IPS DF 6.9 (cell line): ENCODE measurements at regions not wholly inside any gene's neighbourhood (a gene's known extent, or its start where the extent isn't known, plus 50 kb on each side); places are given as distances from the start of the nearest gene placed in this dataset.
"Not testable (repeated sequence)": the region's sequence is repeated elsewhere in the genome, so short reads cannot be mapped to it uniquely, and the experiment has no call there.

Experiments
- DNase-seq: peaks from one replicate; pipeline ENCODE4 v3.0.0-alpha.2; 2013; ENCODE audit warnings: low read depth, low spot score
- H3K27ac ChIP-seq: one replicate; pipeline ENCODE4 v1.5.1; 2013; ENCODE audit warnings: low read length, control low read depth
- H3K27me3 ChIP-seq: 2 replicates; pipeline ENCODE4 v1.6.1; 2013; ENCODE audit warnings: mild to moderate bottlenecking, low read length; ENCODE audit not compliant: control insufficient read depth, insufficient read depth
- H3K36me3 ChIP-seq: 2 replicates; pipeline ENCODE4 v1.6.1; 2013; ENCODE audit warnings: low read length; ENCODE audit not compliant: control insufficient read depth, insufficient read depth
- H3K4me1 ChIP-seq: 2 replicates; pipeline ENCODE4 v1.6.1; 2013; ENCODE audit warnings: low read length; ENCODE audit not compliant: control insufficient read depth, insufficient read depth
- H3K4me3 ChIP-seq: 2 replicates; pipeline ENCODE4 v1.5.1; 2013; ENCODE audit warnings: mild to moderate bottlenecking, low read length
- H3K9me3 ChIP-seq: 2 replicates; pipeline ENCODE4 v1.6.1; 2013; ENCODE audit warnings: low read length, inconsistent platforms; ENCODE audit not compliant: control insufficient read depth, insufficient read depth
- WGBS: extraction: QIAGEN DNeasy Blood & Tissue Kit; methylation state at CpG from one replicate; pipeline ENCODE4 v1.1.7; 2013; ENCODE audit warnings: mixed read lengths, missing lambda C conversion rate; ENCODE audit not compliant: insufficient read length, insufficient coverage; 5-methylcytosine and 5-hydroxymethylcytosine counted together

- not testable (repeated sequence) for H3K36me3 ChIP-seq, H3K4me3 ChIP-seq, H3K9me3 ChIP-seq, H3K27ac ChIP-seq, DNase-seq, H3K4me1 ChIP-seq, H3K27me3 ChIP-seq
- WGBS: no CpG with 5 or more reads among the region's 37 CpGs
Observed at GRCh38 chr14:44601266-44601665, 94.2 kb upstream of the FSCB start.

GRCh38 chr14:44589180-44589579, 82.1 kb upstream of the FSCB start:
- no peak overlapping the region for H3K4me3 ChIP-seq
- no peak for DNase-seq
- 100% methylated on average over 1 of the region's 3 CpGs for WGBS
- H3K4me1 ChIP-seq: no peaks in the 10 kb centered on the region
- no peak overlapping the region for H3K27ac ChIP-seq
- no peaks in the 10 kb centered on the region for H3K27me3 ChIP-seq
- no peaks in the 10 kb centered on the region for H3K9me3 ChIP-seq
- no peaks in the 10 kb centered on the region for H3K36me3 ChIP-seq

GRCh38 chr14:44586910-44587309, 79.8 kb upstream of the FSCB start:
- no peak overlapping the region for H3K27ac ChIP-seq
- H3K36me3 ChIP-seq: no peaks in the 10 kb centered on the region
- no peaks in the 10 kb centered on the region for H3K27me3 ChIP-seq
- no peaks in the 10 kb centered on the region for H3K9me3 ChIP-seq
- H3K4me3 ChIP-seq: no peak overlapping the region
- no peak for DNase-seq
- no peaks in the 10 kb centered on the region for H3K4me1 ChIP-seq

- no peak overlapping the region for H3K27ac ChIP-seq
- no peaks in the 10 kb centered on the region for H3K4me1 ChIP-seq
- DNase-seq: no peak
- no peaks in the 10 kb centered on the region for H3K27me3 ChIP-seq
- H3K4me3 ChIP-seq: no peak overlapping the region
- H3K9me3 ChIP-seq: no peaks in the 10 kb centered on the region
- no peaks in the 10 kb centered on the region for H3K36me3 ChIP-seq
Observed at GRCh38 chr14:44576356-44576755, 69.3 kb upstream of the FSCB start.

- Histone ChIP-seq H3K36me3 (no peaks in the 10 kb centered on the region), H3K4me3 (no peak overlapping the region), H3K27me3 (no peaks in the 10 kb centered on the region), H3K4me1 (no peaks in the 10 kb centered on the region), H3K27ac (no peak overlapping the region), H3K9me3 (no peaks in the 10 kb centered on the region)
- no peak for DNase-seq
- WGBS: no CpG with 5 or more reads among the region's 1 CpG
Observed at GRCh38 chr14:44567997-44568396, 60.9 kb upstream of the FSCB start.

GRCh38 chr14:44565968-44566367, 58.9 kb upstream of the FSCB start:
- no peaks in the 10 kb centered on the region for H3K36me3 ChIP-seq
- DNase-seq: no peak
- no peaks in the 10 kb centered on the region for H3K4me1 ChIP-seq
- H3K27ac ChIP-seq: no peak overlapping the region
- no peak overlapping the region for H3K4me3 ChIP-seq
- no peaks in the 10 kb centered on the region for H3K9me3 ChIP-seq
- H3K27me3 ChIP-seq: no peaks in the 10 kb centered on the region

- Histone ChIP-seq H3K36me3 (no peaks in the 10 kb centered on the region), H3K4me1 (no peaks in the 10 kb centered on the region), H3K27ac (no peak overlapping the region), H3K27me3 (no peaks in the 10 kb centered on the region), H3K4me3 (no peak overlapping the region), H3K9me3 (no peaks in the 10 kb centered on the region)
- no peak for DNase-seq
- WGBS: no CpG with 5 or more reads among the region's 2 CpGs
Observed at GRCh38 chr14:44564908-44565307, 57.8 kb upstream of the FSCB start.
